ENCODE measurements at regions not wholly inside any gene's neighbourhood (a gene's known extent, or its start where the extent isn't known, plus 50 kb on each side); places are given as distances from the start of the nearest gene placed in this dataset.

DNA sequence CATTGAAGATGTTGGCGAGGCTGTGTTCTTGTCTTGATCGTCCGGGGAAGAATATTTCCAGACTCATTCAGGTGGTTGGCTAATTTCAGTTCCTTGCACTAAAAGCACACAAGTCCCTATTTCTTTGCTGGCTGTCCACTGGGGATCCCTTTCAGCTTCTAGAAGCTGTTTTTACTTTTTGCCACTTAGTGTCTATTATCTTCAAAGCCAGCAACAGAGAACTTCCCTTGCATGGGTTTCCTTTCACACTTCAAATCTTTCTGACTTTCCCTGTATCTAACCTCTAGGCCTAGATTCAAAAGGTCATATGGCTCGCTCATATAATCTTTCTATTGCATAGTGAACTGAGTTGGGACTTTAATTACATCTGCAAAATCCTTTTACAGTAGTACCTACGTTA lies 215.3 kb upstream of the PCDH9 start:
- no peaks in the 10 kb centered on the region for H3K9me3 Mint-ChIP-seq (ENCODE audit: unreplicated experiment)
- FAIRE-seq (no peak), DNase-seq (ENCODE audit: low read depth) (no peak)
- Histone ChIP-seq H3K4me3 (ENCODE audit: insufficient read depth, low read depth, low read length) (no peak overlapping the region), H3K4me2 (ENCODE audit: low read length) (no peak overlapping the region), H3K79me2 (ENCODE audit: insufficient read depth, low read length) (no peaks in the 10 kb centered on the region), H2AFZ (ENCODE audit: low read depth, low read length) (no peak overlapping the region), H3K4me1 (ENCODE audit: insufficient read depth, low read length) (no peaks in the 10 kb centered on the region), H4K20me1 (ENCODE audit: insufficient read depth, low read length) (no peaks in the 10 kb centered on the region), H3K9me3 (ENCODE audit: insufficient read depth, low read depth, low read length) (no peaks in the 10 kb centered on the region), H3K9ac (ENCODE audit: low read length) (no peak overlapping the region), H3K27me3 (ENCODE audit: insufficient read depth, low read length) (no peaks in the 10 kb centered on the region), H3K36me3 (ENCODE audit: insufficient read depth, low read length) (no peaks in the 10 kb centered on the region), H3K27ac (ENCODE audit: low read depth, low read length) (no peak overlapping the region)
- no peaks in the 10 kb centered on the region for H3K36me3 Mint-ChIP-seq (ENCODE audit: low read depth, unreplicated experiment)
- TF ChIP-seq, protein P1, sequence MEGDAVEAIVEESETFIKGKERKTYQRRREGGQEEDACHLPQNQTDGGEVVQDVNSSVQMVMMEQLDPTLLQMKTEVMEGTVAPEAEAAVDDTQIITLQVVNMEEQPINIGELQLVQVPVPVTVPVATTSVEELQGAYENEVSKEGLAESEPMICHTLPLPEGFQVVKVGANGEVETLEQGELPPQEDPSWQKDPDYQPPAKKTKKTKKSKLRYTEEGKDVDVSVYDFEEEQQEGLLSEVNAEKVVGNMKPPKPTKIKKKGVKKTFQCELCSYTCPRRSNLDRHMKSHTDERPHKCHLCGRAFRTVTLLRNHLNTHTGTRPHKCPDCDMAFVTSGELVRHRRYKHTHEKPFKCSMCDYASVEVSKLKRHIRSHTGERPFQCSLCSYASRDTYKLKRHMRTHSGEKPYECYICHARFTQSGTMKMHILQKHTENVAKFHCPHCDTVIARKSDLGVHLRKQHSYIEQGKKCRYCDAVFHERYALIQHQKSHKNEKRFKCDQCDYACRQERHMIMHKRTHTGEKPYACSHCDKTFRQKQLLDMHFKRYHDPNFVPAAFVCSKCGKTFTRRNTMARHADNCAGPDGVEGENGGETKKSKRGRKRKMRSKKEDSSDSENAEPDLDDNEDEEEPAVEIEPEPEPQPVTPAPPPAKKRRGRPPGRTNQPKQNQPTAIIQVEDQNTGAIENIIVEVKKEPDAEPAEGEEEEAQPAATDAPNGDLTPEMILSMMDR (IDR thresholded peaks at IDR 0.05; ENCODE audit: insufficient read depth, low read depth, low read length): no peak
- no peak for TF ChIP-seq EZH2 (IDR thresholded peaks at IDR 0.05; ENCODE audit: insufficient read depth, low read length)
- H3K4me1 Mint-ChIP-seq (ENCODE audit: low read depth, unreplicated experiment): no peaks in the 10 kb centered on the region
- no peak overlapping the region for H3K4me3 Mint-ChIP-seq (ENCODE audit: unreplicated experiment)
- no peak overlapping the region for H3K27ac Mint-ChIP-seq (ENCODE audit: unreplicated experiment)
- no peaks in the 10 kb centered on the region for H3K27me3 Mint-ChIP-seq (ENCODE audit: low read depth, unreplicated experiment)

DNA sequence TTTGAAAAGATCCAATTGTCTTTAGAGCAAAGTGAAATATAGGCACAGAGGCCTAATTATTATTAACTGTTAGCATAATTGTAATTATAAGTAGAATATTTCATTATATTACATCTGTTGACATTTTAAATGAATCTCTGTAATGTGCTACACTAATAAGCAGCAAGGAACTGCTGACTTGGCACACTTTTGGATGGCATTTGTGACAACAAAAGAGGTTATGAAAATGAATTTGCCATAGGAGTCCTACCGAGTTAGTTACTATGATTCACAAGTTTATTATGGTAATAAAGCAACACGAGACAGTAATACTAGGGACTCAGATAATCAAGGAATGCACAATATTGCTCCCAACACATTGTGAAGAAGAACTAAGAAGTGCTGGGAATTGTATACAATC lies 213.8 kb upstream of the PCDH9 start:
- no peak overlapping the region for H3K27ac ChIP-seq (ENCODE audit: low read depth, low read length)
- no peak overlapping the region for H2AFZ ChIP-seq (ENCODE audit: low read depth, low read length)
- Mint-ChIP-seq H3K36me3 (ENCODE audit: low read depth, unreplicated experiment) (no peaks in the 10 kb centered on the region), H3K27ac (ENCODE audit: unreplicated experiment) (no peak overlapping the region), H3K9me3 (ENCODE audit: unreplicated experiment) (no peaks in the 10 kb centered on the region), H3K4me3 (ENCODE audit: unreplicated experiment) (no peak overlapping the region), H3K4me1 (ENCODE audit: low read depth, unreplicated experiment) (no peaks in the 10 kb centered on the region), H3K27me3 (ENCODE audit: low read depth, unreplicated experiment) (no peaks in the 10 kb centered on the region)
- DNase-seq (ENCODE audit: low read depth) (no peak), FAIRE-seq (no peak)
- H3K4me3 ChIP-seq (ENCODE audit: insufficient read depth, low read depth, low read length): no peak overlapping the region
- TF ChIP-seq, protein P1 (IDR thresholded peaks at IDR 0.05; ENCODE audit: insufficient read depth, low read depth, low read length): no peak
- no peak for TF ChIP-seq EZH2 (IDR thresholded peaks at IDR 0.05; ENCODE audit: insufficient read depth, low read length)
- no peak overlapping the region for H3K4me2 ChIP-seq (ENCODE audit: low read length)
- no peaks in the 10 kb centered on the region for H3K36me3 ChIP-seq (ENCODE audit: insufficient read depth, low read length)
- H3K9ac ChIP-seq (ENCODE audit: low read length): no peak overlapping the region
- H3K4me1 ChIP-seq (ENCODE audit: insufficient read depth, low read length): no peaks in the 10 kb centered on the region
- H4K20me1 ChIP-seq (ENCODE audit: insufficient read depth, low read length): no peaks in the 10 kb centered on the region
- no peaks in the 10 kb centered on the region for H3K79me2 ChIP-seq (ENCODE audit: insufficient read depth, low read length)
- H3K27me3 ChIP-seq (ENCODE audit: insufficient read depth, low read length): no peaks in the 10 kb centered on the region
- H3K9me3 ChIP-seq (ENCODE audit: insufficient read depth, low read depth, low read length): no peaks in the 10 kb centered on the region

DNA sequence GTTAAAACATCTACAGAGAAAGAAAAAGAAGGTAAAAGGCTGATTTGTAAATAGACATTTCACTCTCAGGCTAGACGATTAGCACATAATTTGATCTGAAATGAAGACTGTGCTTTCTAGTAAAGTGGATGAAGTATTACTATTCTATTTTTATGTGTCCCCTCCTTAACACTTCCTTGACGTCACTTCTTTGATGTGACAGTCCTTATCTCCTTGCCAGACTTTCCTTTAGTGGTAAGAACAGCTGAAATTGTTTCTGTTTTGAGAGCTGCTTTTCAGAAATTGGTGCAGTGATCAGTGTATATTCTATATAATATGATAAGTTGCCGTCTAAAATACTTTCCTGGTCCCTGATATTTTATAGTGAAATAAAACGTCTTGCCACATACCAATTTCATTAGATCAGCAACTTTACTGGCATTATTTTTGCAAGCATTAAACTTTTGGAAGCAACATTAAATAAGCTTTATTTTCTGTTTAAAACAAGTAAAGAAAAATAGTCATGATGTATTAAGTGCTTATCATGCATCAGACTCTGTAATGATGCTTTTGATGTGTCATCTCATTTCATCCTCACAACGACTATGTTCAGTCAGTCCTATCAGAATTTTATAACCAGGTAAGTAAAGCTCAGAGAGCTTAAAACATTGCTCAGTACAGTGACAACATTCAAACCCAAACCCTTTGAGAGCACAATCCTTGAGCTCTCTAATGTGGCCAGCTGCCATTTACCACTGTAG lies 210.3 kb upstream of the PCDH9 start:
- no peaks in the 10 kb centered on the region for H4K20me1 ChIP-seq (ENCODE audit: insufficient read depth, low read length)
- H3K4me1 ChIP-seq (ENCODE audit: insufficient read depth, low read length): no peaks in the 10 kb centered on the region
- no peaks in the 10 kb centered on the region for H3K79me2 ChIP-seq (ENCODE audit: insufficient read depth, low read length)
- no peak overlapping the region for H3K4me3 Mint-ChIP-seq (ENCODE audit: unreplicated experiment)
- no peaks in the 10 kb centered on the region for H3K36me3 ChIP-seq (ENCODE audit: insufficient read depth, low read length)
- H3K4me2 ChIP-seq (ENCODE audit: low read length): no peak overlapping the region
- no peak for DNase-seq (ENCODE audit: low read depth)
- no peaks in the 10 kb centered on the region for H3K27me3 Mint-ChIP-seq (ENCODE audit: low read depth, unreplicated experiment)
- no peak overlapping the region for H3K9ac ChIP-seq (ENCODE audit: low read length)
- H3K27ac Mint-ChIP-seq (ENCODE audit: unreplicated experiment): no peak overlapping the region
- FAIRE-seq: no peak
- H3K27me3 ChIP-seq (ENCODE audit: insufficient read depth, low read length): no peaks in the 10 kb centered on the region
- H2AFZ ChIP-seq (ENCODE audit: low read depth, low read length): no peak overlapping the region
- H3K36me3 Mint-ChIP-seq (ENCODE audit: low read depth, unreplicated experiment): no peaks in the 10 kb centered on the region
- TF ChIP-seq, protein P1 (IDR thresholded peaks at IDR 0.05; ENCODE audit: insufficient read depth, low read depth, low read length): no peak
- no peaks in the 10 kb centered on the region for H3K9me3 ChIP-seq (ENCODE audit: insufficient read depth, low read depth, low read length)
- no peaks in the 10 kb centered on the region for H3K9me3 Mint-ChIP-seq (ENCODE audit: unreplicated experiment)
- no peak overlapping the region for H3K4me3 ChIP-seq (ENCODE audit: insufficient read depth, low read depth, low read length)
- H3K4me1 Mint-ChIP-seq (ENCODE audit: low read depth, unreplicated experiment): no peaks in the 10 kb centered on the region
- no peak overlapping the region for H3K27ac ChIP-seq (ENCODE audit: low read depth, low read length)
